B cell (primary cell): ENCODE measurements at regions not wholly inside any gene's neighbourhood (a gene's known extent, or its start where the extent isn't known, plus 50 kb on each side); places are given as distances from the start of the nearest gene placed in this dataset.
"Not testable (repeated sequence)": the region's sequence is repeated elsewhere in the genome, so short reads cannot be mapped to it uniquely, and the experiment has no call there.

ENCODE experiments used
- CTCF ChIP-seq: fragments of 200-600 bp; IDR thresholded peaks from one replicate; pipeline ENCODE4 v1.8.0; 2022; ENCODE audit warnings: antibody characterized with exemption, mild to moderate bottlenecking
- EZH2 ChIP-seq: IDR thresholded peaks from 2 replicates; pipeline ENCODE4 v1.6.1; 2012; ENCODE audit warnings: borderline replicate concordance, low read depth, mild to moderate bottlenecking, moderate library complexity, low read length; ENCODE audit not compliant: insufficient read depth, poor library complexity, severe bottlenecking

DNA sequence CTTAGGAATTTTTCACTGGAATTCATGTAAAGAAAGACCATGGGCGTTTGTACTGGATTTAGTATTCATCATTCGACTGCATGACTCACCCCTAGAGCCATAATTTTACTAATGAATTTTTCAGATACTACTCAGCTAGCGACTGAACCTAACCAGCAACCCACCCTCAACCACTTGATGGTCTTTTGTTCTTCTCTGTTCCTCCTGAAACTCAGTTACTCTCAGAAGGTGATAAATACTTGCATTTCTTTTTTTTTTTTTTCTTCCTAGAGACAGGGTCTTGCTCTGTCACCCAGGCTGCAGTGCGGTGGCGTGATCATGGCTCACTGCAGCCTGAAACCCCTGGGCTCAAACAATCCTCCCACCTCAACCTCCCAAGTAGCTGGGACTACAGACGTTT, 62.8 kb upstream of the PCAT7 start:
- TF ChIP-seq EZH2, CTCF: not testable (repeated sequence)
